ENCODE measurements at regions not wholly inside any gene's neighbourhood (a gene's known extent, or its start where the extent isn't known, plus 50 kb on each side); places are given as distances from the start of the nearest gene placed in this dataset.
"Not testable (repeated sequence)": the region's sequence is repeated elsewhere in the genome, so short reads cannot be mapped to it uniquely, and the experiment has no call there.

GRCh38 chr17:73896966-73897365, 252.7 kb upstream of the SDK2 start:
- DNase-seq = no peak

DNA sequence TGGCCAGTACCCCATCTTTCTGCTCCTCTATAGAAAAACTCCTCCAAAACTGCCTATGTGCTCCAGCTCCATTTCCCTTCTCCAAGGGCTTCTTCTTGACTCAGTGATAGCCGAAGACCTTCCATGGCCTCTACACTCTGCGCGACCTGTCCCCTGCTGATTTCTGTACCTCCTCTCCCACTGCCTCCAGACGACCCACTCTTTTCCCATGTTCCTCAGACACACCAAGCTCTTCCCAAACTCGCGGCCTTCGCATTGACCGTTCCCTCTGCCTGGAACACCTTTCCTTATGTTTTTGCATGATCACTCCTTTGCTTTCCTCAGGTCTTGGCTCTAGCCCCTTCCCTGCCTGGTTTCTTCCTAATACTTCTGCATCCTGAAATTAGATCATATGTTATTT, 255.6 kb upstream of the SDK2 start:
- DNase-seq = no peak

GRCh38 chr17:73900516-73900915, 256.3 kb upstream of the SDK2 start:
- DNase-seq = no peak

GRCh38 chr17:73901249-73901648, 257.0 kb upstream of the SDK2 start:
- no peak for DNase-seq

- DNase-seq = no peak
Measured at GRCh38 chr17:73901661-73902415, 257.6 kb upstream of the SDK2 start.

- no peak for DNase-seq
Measured at GRCh38 chr17:73902416-73903181, 258.4 kb upstream of the SDK2 start.

GRCh38 chr17:73906896-73907870, 262.9 kb upstream of the SDK2 start:
- no peak for DNase-seq

- DNase-seq = no peak
Measured at GRCh38 chr17:73909186-73909585, 264.9 kb upstream of the SDK2 start.

DNA sequence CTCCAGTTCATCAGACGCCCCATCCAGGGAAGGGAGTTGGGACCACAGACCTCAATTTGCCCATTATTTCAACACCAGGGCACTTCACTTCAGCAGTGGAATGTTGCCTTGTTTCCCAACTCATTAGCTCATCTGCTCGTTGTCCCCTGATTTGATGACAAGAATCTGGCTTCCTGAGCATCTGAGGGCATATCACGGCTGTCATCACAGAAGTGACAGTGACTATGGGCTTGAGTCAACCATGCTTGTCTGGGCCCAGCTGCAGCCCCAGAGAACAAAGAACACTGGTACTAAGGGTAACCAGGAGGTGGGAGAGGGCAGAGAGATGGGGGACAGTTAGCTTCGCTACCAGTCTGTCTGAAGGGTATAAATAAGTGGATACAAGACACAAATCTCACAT, 266.0 kb upstream of the SDK2 start:
- DNase-seq = no peak

- no peak for DNase-seq
Measured at GRCh38 chr17:73910821-73911515, 266.7 kb upstream of the SDK2 start.

GRCh38 chr17:73911726-73912372, 267.6 kb upstream of the SDK2 start:
- DNase-seq = no peak

DNA sequence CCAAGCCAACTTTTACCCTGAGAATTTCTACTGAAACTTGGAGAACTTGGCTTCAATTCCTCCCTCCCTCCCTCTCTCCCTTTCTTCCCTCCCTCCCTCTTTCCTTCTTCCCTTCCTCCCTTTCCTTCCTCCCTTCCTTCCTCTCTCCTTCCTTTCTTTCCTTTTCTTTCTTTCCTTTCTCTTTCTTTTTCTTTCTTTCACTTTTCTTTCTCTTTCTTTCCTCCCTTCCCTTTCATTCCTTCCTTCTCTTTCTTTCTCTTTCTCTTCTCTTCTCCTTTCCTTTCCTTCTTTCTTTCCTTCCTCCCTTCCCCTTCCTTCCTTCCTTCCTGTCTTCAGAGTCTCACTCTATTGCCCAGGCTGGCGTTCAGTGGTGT, 268.1 kb upstream of the SDK2 start:
- DNase-seq = no peak

GRCh38 chr17:73914536-73915274, 270.5 kb upstream of the SDK2 start:
- no peak for DNase-seq

- not testable (repeated sequence) for DNase-seq
Measured at GRCh38 chr17:73919033-73919432, 274.8 kb upstream of the SDK2 start.

DNA sequence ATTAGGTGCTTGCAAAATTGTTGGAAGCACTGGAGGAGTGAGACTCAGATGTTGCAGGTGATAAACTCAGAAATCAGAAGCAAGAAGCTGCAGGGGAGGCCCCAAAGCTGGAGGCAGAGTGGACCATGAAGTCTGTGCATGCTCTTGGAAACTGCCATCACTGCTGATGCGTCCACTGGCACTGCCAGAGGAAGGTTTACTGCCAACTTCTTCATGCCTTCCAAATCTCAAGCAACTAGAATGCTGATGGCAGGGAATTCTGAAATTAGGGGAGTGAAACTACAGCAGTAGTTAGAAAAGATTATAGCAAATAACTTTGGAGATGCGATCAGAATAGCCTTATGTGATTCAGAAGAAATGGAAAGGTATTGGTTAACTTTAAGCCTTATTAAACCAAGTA, 277.1 kb upstream of the SDK2 start:
- DNase-seq = no peak

GRCh38 chr17:73924114-73924908, 279.2 kb upstream of the RPL38 start:
- no peak for DNase-seq

DNA sequence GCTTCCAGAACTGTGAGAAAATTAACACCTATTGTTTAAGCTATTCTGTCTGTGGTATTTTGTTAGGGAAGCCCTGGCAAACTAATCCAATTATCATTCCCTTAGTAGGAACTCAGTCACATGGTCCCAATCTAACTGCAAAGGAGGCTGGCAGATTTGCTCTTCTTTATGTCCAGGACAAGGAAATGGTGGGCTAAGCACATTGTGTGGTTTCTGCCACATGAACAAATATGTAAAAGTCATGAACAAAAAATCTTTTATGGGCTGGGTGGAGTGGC, 278.6 kb upstream of the RPL38 start:
- no peak for DNase-seq

DNA sequence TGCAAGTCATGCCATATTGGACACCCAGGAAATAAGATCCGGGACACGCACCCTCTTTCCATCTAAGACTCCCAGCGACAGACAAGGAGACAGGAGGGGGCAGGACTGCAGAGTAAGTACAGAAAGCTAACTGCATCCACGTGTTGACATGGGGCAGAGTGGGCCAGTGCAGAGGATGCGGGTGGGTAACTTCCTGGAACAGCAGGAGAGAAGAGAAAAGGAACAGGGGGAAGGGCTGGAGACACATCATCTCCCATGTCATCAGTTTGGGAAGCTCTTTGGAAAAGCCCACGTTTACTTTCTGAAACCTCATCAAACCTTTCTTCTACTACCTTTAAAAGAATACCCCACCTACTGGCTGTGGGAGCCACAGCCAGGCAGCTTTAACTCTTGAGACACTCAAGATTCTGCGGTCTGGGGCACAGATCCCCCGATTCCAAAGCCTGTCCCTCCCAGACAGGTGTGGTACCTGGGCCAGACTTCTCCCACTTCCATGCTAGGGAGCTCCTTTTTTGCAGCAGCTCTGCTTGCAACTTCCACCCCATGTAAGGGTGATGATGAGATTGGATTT, 273.5 kb upstream of the RPL38 start:
- DNase-seq = no peak

DNA sequence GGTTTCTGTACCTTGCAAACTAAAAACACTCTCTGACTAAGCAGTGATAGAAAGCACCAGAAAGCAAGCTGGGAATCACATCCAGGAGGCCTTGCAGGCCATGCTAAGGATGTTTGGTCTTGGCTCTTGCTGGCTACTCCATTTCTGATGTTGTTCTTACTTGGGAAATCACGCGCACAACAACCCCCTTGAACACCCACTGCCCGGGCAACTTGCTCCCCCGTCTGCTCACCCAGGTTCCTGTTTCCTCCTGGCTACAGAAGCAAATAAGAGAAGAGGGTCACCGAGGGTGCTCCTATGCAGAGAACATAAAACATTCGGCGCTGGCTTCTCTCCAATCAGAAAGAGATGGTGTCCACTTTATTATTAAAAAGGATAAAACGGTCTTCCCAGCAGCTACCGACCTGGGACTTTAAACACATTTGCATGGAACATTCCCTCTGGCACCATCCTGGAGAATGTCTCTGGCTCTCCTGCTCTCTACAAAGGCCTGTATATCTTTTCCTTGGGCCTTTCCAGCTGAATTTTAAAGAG, 271.2 kb upstream of the RPL38 start:
- DNase-seq = no peak

- no peak for DNase-seq
Measured at GRCh38 chr17:73933164-73933766, 270.2 kb upstream of the RPL38 start.

Data from T-helper 9 cell (primary cell).